ENCODE measurements at regions not wholly inside any gene's neighbourhood (a gene's known extent, or its start where the extent isn't known, plus 50 kb on each side); places are given as distances from the start of the nearest gene placed in this dataset.

GRCh38 chr2:57892920-57893319, 153.7 kb upstream of the VRK2 start:
- TF ChIP-seq CTCF (conservative IDR thresholded peaks at IDR 0.05; ENCODE audit: low read length) (no peak), EZH2phosphoT487 (IDR thresholded peaks at IDR 0.05; ENCODE audit: borderline replicate concordance) (no peak)
